GM10266 (cell line): ENCODE measurements at regions not wholly inside any gene's neighbourhood (a gene's known extent, or its start where the extent isn't known, plus 50 kb on each side); places are given as distances from the start of the nearest gene placed in this dataset.
"Not testable (repeated sequence)": the region's sequence is repeated elsewhere in the genome, so short reads cannot be mapped to it uniquely, and the experiment has no call there.

Experiments used
- DNase-seq: peaks from one replicate; pipeline ENCODE4 v3.0.0; 2012; ENCODE audit errors: extremely low spot score
- CTCF ChIP-seq: IDR thresholded peaks from 2 replicates; pipeline ENCODE4 v1.5.1; 2012; ENCODE audit warnings: mild to moderate bottlenecking, low read depth; ENCODE audit not compliant: control insufficient read depth, insufficient read depth; ENCODE audit errors: missing control alignments

- no peak for DNase-seq
- no peak for TF ChIP-seq CTCF
Observed at GRCh38 chr2:49643149-49643548, 488.8 kb upstream of the FSHR start.

GRCh38 chr2:49640630-49641029 lies 486.3 kb upstream of the FSHR start:
- no peak for DNase-seq
- TF ChIP-seq CTCF: no peak

- no peak for DNase-seq
- no peak for TF ChIP-seq CTCF
Observed at GRCh38 chr2:49621016-49621415, 466.7 kb upstream of the FSHR start.

GRCh38 chr2:49619804-49620203 lies 465.5 kb upstream of the FSHR start:
- no peak for TF ChIP-seq CTCF
- DNase-seq: no peak

- DNase-seq: no peak
- TF ChIP-seq CTCF: no peak
Observed at GRCh38 chr2:49618491-49618890, 464.2 kb upstream of the FSHR start.

GRCh38 chr2:49616800-49617199 lies 462.5 kb upstream of the FSHR start:
- peak; percentile 8 for DNase-seq
- TF ChIP-seq CTCF: peak; percentile 37

- DNase-seq: not testable (repeated sequence)
Observed at GRCh38 chr2:49611796-49612195, 457.5 kb upstream of the FSHR start.

GRCh38 chr2:49600524-49600923 lies 446.2 kb upstream of the FSHR start:
- no peak for TF ChIP-seq CTCF
- DNase-seq: no peak
